ENCODE measurements at regions not wholly inside any gene's neighbourhood (a gene's known extent, or its start where the extent isn't known, plus 50 kb on each side); places are given as distances from the start of the nearest gene placed in this dataset.

DNA sequence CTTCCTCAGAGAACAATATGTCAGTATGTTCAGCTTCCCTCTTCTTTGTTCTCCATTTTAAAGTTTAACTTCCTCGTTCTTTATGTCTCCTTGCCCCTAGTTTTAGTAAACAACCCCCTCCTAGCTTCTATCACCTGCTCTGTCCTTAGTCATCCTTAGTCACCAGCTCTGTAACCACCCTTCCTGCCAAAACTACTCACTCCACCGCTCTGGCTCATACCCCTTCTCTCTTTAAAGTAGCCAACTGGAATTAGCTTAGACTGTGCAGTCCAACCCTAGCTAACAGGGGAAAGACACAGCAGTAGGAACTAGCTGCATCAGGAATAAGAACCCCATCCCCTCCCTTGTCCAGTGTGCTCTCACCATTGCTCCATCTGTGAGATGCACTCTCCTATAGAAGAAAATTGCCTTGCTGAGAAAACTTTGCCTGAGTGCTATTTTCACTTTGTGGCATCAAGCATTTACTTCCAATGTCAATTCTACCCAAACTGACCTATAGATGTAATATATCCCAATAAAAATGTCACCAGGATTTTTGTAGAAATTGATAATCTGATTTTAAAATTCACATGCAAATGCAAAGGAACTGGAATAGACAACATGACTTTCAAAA, 603.2 kb downstream of the C12orf50 start:
- no peak for TF ChIP-seq EP300 (conservative IDR thresholded peaks at IDR 0.05; ENCODE audit: poor library complexity, severe bottlenecking)
- TF ChIP-seq, protein P1, sequence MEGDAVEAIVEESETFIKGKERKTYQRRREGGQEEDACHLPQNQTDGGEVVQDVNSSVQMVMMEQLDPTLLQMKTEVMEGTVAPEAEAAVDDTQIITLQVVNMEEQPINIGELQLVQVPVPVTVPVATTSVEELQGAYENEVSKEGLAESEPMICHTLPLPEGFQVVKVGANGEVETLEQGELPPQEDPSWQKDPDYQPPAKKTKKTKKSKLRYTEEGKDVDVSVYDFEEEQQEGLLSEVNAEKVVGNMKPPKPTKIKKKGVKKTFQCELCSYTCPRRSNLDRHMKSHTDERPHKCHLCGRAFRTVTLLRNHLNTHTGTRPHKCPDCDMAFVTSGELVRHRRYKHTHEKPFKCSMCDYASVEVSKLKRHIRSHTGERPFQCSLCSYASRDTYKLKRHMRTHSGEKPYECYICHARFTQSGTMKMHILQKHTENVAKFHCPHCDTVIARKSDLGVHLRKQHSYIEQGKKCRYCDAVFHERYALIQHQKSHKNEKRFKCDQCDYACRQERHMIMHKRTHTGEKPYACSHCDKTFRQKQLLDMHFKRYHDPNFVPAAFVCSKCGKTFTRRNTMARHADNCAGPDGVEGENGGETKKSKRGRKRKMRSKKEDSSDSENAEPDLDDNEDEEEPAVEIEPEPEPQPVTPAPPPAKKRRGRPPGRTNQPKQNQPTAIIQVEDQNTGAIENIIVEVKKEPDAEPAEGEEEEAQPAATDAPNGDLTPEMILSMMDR (IDR thresholded peaks at IDR 0.05; ENCODE audit: poor library complexity, severe bottlenecking), result no peak
- TF ChIP-seq, protein P2, sequence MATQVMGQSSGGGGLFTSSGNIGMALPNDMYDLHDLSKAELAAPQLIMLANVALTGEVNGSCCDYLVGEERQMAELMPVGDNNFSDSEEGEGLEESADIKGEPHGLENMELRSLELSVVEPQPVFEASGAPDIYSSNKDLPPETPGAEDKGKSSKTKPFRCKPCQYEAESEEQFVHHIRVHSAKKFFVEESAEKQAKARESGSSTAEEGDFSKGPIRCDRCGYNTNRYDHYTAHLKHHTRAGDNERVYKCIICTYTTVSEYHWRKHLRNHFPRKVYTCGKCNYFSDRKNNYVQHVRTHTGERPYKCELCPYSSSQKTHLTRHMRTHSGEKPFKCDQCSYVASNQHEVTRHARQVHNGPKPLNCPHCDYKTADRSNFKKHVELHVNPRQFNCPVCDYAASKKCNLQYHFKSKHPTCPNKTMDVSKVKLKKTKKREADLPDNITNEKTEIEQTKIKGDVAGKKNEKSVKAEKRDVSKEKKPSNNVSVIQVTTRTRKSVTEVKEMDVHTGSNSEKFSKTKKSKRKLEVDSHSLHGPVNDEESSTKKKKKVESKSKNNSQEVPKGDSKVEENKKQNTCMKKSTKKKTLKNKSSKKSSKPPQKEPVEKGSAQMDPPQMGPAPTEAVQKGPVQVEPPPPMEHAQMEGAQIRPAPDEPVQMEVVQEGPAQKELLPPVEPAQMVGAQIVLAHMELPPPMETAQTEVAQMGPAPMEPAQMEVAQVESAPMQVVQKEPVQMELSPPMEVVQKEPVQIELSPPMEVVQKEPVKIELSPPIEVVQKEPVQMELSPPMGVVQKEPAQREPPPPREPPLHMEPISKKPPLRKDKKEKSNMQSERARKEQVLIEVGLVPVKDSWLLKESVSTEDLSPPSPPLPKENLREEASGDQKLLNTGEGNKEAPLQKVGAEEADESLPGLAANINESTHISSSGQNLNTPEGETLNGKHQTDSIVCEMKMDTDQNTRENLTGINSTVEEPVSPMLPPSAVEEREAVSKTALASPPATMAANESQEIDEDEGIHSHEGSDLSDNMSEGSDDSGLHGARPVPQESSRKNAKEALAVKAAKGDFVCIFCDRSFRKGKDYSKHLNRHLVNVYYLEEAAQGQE (IDR thresholded peaks at IDR 0.05; ENCODE audit: borderline replicate concordance), result no peak
- TF ChIP-seq SMC3 (conservative IDR thresholded peaks at IDR 0.05; ENCODE audit: poor library complexity), result no peak
- no peak for TF ChIP-seq POLR2AphosphoS5 (IDR thresholded peaks at IDR 0.05)
- TF ChIP-seq EZH2 (IDR thresholded peaks at IDR 0.05; ENCODE audit: borderline replicate concordance, insufficient read depth, low read length, poor library complexity, severe bottlenecking), result no peak
- no peak for TF ChIP-seq RAD21 (conservative IDR thresholded peaks at IDR 0.05)

Measured in neural cell (in vitro differentiated cells).